ENCODE measurements at regions not wholly inside any gene's neighbourhood (a gene's known extent, or its start where the extent isn't known, plus 50 kb on each side); places are given as distances from the start of the nearest gene placed in this dataset.

DNA sequence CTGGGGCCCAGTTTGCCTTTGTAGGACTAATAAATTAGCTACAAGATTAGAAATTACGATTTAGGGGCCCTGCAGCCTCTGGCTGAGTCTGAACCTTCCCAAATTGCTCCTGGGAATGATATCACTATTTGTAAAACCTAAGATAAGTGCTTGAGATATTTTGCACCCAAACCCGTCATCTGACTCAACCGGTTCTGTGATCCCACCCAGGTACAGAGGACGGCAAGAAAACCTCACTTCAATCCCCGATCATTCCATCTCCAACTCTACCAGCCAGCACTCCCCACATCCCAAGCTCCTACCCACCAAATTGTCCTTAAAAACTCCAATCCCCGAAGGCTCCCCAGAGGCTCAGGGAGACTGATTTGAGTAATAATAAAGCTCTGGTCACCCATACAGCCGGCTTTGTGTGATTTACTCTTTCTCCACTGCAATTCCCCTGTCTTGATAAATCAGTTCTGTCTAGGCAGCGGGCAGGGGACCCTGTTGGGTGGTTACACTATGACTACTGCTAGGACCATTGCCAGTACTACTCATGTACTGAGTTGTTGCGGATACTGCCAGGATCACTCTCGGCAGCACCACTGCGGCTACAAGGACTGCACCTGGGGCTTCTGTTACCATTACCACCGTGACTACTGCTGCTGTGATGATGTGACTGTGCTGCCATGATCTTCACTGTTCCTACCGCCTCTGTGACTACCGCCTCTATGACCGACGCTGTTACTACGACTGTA is 73.1 kb downstream of the IRF8 start:
- DNase-seq: no peak

DNA sequence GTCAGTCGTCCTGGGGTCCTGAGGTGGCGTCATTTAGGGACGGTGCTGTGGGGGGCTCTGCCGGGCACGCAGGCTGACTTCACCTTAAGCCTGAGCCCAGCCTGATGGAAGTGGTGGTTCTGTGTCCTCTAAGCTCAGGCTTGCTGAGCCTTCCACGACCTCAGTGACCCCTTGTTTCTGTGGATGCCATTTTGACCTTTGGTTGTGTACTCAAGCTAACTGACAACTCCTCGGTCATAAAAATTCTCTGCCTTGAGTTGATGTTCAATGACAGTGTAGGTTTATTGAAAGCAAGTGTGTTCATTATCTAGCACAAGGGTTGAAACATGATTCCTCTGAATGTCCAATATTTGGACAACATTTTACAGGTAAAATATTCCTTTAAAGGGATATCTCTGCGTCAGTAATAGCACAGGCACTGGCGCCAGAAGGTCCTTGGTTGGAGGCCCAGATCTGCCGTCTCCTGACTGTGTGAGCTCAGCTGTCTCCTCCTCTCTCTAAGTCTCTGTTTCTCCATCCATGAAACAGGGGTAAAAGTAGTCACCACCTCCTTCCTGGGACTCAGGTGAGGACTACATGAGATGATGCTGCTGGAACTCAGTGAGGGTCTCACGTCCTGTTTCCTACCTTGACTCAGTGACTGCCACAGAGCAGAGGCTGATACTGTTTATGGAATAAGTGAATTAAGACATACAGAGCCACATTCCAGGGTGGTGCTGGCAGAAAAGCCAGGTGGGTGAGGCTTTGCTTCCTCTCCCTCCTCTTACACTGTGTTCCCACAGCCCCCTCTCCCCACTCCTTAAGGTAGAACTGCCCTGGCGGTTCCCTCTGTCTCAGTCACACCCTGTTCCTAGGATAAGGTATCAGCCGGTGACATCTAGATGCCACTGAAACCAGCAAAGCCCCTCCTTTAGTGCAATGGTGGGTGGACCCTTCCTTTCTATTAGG is 75.7 kb downstream of the IRF8 start:
- no peak for DNase-seq

DNA sequence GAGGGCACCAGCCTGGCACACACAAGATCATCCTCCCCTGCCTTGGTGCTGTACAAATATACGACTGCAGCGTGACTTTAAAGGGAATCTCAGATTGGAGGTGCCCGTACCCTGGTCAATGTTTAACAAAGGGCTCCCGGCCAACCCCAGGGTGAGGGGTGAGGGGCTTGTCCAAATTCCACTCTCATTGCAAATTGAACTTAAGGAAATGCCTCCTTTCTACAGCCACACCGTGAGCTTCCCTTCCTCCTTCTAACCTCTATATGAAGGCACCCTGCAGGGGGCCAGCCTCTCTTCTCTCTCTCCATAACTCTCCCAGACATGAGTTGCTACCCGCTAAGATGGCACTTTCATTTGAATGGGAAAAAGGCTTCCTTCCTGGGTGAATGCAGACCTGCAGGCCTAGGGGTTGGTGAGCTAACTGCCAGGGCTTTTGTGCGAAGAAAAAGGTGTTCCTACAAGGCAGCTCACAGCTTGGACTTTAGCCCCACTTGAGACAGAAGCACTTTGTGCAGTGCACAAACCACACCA is 76.6 kb downstream of the IRF8 start:
- no peak for DNase-seq

DNA sequence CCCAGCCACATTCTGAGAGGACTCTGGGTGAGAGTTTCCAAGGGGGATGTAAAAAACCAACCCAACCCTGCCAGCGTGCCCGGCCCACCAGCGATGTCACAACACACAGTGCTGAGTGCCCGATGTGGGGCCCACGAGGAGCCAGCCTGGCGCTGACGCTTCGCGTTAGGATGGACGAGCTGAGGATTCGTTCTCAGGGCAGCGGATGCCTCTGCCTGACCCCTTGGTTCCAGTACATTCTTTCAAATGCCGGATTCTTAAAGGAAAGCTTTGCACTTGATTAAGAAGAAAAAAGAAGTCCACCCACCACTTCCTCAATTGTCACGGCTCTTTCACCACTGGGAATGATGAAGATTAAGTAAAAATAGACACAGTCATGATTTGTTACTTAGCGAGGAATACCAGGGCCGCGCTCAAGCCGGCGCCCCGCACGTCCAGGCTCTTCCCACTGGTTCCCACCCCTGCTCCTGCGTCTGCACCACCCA is 79.4 kb downstream of the IRF8 start:
- no peak for DNase-seq

- no peak for DNase-seq
Measured at GRCh38 chr16:85978976-85979375, 80.0 kb downstream of the IRF8 start.

DNA sequence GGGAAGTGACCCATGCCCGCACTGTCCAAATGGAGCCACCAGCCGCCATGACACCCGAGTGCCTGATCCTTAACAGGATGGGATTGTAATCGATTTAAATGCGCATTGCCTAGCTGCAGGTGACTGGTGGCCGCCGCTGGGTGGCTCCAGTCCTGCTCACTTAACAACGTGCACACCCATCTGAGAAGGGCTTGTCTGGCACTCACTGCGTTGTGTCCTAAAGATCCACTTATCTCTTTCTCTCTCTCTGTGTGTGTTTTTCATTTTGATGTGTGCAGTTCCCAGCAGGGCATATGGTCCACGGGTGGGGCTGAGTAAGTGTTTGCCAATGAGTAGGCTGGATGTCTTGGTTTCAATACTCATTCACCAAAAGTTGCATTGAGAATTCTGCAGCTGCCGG is 80.6 kb downstream of the IRF8 start:
- DNase-seq: no peak

DNA sequence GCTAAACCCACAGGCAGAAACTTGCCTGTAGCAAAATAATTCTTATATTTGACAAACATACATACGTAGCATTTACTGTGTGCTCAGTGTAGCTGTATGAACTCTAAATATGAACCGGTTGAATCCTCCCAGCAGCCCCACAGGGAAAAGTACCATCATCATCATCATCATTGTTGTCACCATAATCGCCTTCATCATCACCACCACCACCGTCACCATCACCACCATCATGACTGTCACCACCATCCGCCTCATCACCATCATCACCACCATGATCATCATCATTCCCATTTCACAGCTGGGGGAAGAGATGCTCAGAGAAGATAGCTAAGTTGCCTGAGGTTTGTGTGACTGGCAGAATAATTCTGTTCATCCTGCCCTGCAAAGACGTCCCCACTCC is 81.7 kb downstream of the IRF8 start:
- DNase-seq: no peak

GRCh38 chr16:85981826-85982562 is 83.0 kb downstream of the IRF8 start:
- DNase-seq: no peak

DNA sequence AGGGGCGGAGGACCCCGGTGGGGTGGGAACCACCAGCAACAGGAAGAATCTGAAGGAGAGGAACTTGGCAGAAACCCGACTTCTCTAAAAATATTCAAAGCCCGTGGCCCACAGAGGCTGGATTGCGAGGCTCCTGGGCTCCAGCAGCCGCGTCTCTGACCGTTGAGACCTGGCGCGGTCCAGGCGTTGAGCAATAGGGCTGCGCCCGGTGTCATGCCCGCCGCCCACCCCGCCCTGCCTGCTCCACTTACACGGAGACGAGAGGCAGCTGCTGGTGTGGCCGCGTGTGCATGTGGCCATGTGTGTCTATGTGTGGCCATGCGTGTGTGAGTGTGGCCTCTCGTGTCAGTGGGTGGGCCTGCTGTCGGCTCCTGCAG is 83.6 kb downstream of the IRF8 start:
- no peak for DNase-seq

GRCh38 chr16:85983064-85983463 is 84.1 kb downstream of the IRF8 start:
- no peak for DNase-seq

DNA sequence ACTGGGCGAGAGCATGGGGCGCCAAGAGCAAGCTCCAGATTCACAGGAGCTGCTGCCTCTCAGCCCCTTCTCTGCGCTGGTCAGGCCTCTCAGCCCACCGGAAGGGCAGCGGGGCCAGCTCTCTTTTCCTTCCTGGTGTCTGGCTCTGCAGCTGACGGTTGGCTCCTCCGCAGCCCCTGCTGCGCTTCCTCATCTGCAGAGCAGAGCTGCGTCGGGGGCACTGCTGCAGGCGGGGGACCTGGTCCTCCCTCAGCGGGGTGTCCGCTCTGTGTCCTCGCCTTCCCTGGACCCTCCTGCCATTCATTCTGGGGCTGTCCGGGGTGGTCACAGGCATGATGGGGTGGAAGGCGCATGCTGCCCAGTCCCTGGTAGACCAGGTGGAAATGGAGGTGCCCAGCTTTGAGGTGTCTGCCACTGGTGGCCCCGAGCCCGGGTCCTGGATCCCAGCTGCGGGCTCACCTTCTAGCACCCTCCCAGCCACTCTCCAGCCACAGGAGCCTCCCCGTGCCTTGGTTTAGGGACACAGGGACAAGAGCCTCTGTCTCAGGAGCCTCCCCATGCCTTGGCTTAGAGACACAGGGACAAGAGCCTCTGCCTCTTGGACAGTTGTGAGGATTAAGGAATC is 84.8 kb downstream of the IRF8 start:
- DNase-seq: no peak

- DNase-seq: no peak
Measured at GRCh38 chr16:85984231-85984880, 85.4 kb downstream of the IRF8 start.

GRCh38 chr16:85984947-85985451 is 86.0 kb downstream of the IRF8 start:
- no peak for DNase-seq

GRCh38 chr16:85986931-85987749 is 88.2 kb downstream of the IRF8 start:
- DNase-seq: no peak

GRCh38 chr16:85987750-85988078 is 88.8 kb downstream of the IRF8 start:
- DNase-seq: no peak

DNA sequence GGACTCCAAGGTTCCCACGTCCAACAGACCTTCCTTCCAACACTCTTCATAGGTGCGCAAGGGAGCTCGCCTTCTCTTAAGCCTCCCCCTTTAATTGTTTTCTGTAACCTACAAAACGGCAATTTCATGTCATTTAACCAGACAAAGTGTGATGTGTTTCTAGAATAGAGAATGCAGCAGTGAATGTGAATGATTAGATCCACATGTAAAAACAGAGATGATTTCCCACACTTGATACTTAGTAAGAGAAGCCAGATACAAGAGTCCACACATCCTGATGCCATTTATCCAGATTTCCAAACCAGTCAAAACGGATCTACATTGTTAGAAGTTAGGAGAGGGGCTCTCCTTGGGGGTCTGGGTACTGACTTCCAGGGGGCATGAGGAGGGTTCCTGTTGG is 89.3 kb downstream of the IRF8 start:
- no peak for DNase-seq

GRCh38 chr16:85988723-85989313 is 89.9 kb downstream of the IRF8 start:
- no peak for DNase-seq

- DNase-seq: no peak
Measured at GRCh38 chr16:85989376-85989775, 90.4 kb downstream of the IRF8 start.

DNA sequence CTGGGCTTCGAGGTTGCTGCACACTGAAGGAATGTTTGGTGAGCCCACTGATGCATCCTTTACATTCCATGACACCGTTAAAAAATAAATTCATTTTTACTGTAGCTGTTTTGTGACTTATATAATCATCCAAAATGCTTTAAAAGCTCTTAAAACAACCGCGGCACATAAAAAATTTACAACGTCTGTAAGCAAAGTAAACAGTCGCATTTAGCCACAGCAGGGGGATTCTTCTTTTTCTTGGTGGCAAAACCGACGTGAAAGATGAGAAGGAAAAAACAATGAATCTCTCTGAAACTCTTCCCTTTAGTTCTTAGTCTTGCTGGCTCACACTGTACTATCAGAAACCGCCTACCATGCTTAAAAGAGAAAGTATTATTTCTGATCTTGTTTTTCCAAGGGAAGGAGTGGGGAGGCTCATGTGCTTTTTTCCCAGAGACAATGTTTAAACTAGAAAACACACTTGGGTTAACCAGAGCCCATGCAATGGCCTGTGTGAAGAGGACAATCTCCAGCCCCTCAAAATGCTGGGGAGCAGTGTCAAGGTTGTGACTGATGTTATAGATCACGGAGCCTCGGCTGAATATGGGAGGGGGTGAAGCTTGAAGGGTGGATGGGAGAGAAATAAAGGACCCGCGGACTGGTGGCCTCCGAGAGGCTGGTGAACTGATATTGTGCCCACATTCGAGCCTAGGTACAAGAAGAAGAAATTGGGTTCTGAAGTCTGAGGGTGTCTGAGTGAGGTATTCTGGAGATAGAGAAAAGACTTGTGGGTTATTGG is 91.1 kb downstream of the IRF8 start:
- DNase-seq: no peak

GRCh38 chr16:85990861-85991301 is 91.9 kb downstream of the IRF8 start:
- DNase-seq: no peak

All from fibroblast of skin of right biceps (primary cell).